ENCODE measurements at regions not wholly inside any gene's neighbourhood (a gene's known extent, or its start where the extent isn't known, plus 50 kb on each side); places are given as distances from the start of the nearest gene placed in this dataset.

DNA sequence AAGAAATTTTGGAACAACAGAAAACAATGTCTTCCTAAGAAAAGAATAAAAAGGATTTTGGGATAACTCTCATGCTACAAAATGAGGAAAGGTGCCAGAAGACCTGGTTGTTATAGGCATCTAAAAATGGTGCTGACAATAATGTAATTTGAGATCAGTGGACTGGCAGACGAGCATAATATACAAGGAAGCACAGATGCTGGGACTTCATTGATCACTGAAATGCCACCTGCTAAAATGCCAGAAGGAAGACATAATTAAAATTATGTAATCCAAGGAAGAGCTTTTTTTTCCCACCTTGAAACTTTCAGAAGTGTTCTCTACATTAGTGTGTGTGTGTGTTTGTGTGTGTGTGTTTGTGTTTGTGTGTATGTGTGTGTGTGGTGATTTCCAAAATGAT is 535.9 kb downstream of the XIRP2 start:
- no peak overlapping the region for H3K27ac ChIP-seq (ENCODE audit: low read depth, low read length)
- no peak overlapping the region for H3K9ac ChIP-seq (replicated peaks in 1 of 4; ENCODE audit: extremely low read depth in 1 of 4, low read depth in 3 of 4, low read length in 3 of 4)
- no peaks in the 10 kb centered on the region for H3K27me3 ChIP-seq (replicated peaks in 1 of 4; ENCODE audit: control insufficient read depth in 3 of 4, extremely low read depth in 1 of 4, insufficient read depth in 3 of 4, low read length in 3 of 4)
- no peak overlapping the region for H4K91ac ChIP-seq (replicated peaks; ENCODE audit: insufficient read length, low read length)
- peaks cover 1 to 9% (median 4%) of the 10 kb centered on the region in 4 experiments; a peak in 3 of 7 replicates for H3K4me1 ChIP-seq (replicated peaks in 1 of 4; ENCODE audit: control insufficient read depth in 3 of 4, insufficient read depth in 4 of 4, low read length in 3 of 4)
- H4K20me1 ChIP-seq (replicated peaks in 1 of 2; ENCODE audit: control insufficient read depth in 1 of 2, insufficient read depth in 2 of 2, low read length in 2 of 2), result no peaks in the 10 kb centered on the region
- no peaks in the 10 kb centered on the region for H3K23me2 ChIP-seq (ENCODE audit: low read depth, low read length)
- no peak overlapping the region for H4K8ac ChIP-seq (ENCODE audit: extremely low read depth, insufficient read depth, low read length)
- no peak overlapping the region for H2AFZ ChIP-seq (ENCODE audit: low read length)
- no peak overlapping the region for H3K56ac ChIP-seq (replicated peaks; ENCODE audit: insufficient read length, low read depth, low read length)
- no peak overlapping the region for H3K4me3 ChIP-seq (ENCODE audit: extremely low read depth in 1 of 4, insufficient read depth in 2 of 4, low read depth in 3 of 4, low read length in 4 of 4)
- no peak overlapping the region for H3K23ac ChIP-seq (ENCODE audit: insufficient read length)
- H2BK5ac ChIP-seq (ENCODE audit: low read depth, low read length), result no peak overlapping the region
- H2BK120ac ChIP-seq (replicated peaks; ENCODE audit: low read depth, low read length), result no peak overlapping the region
- H3K4me2 ChIP-seq (ENCODE audit: insufficient read depth in 1 of 2, low read depth in 2 of 2, low read length in 2 of 2), result no peak overlapping the region
- H2BK12ac ChIP-seq (ENCODE audit: low read depth, low read length), result no peak overlapping the region
- H3K79me1 ChIP-seq (ENCODE audit: low read depth, low read length), result no peaks in the 10 kb centered on the region; the same call in 1 of the 2 replicates
- no peak overlapping the region for H4K5ac ChIP-seq (ENCODE audit: insufficient read length, low read depth, low read length)
- no peak overlapping the region for H2AK5ac ChIP-seq (ENCODE audit: low read depth, low read length)
- H3K18ac ChIP-seq (ENCODE audit: extremely low read depth, low read length), result no peak overlapping the region
- 90% methylated on average over 1 of the region's 1 CpG; no CpG with 5 or more reads in 1 of the 2 experiments for WGBS, 2 experiments (ENCODE audit: extremely low coverage in 1 of 2, insufficient coverage in 1 of 2, insufficient read length in 1 of 2, insufficient replicate concordance in 2 of 2, low coverage in 1 of 2, low lambda C conversion rate in 2 of 2, missing lambda C conversion rate in 1 of 2)
- CTCF ChIA-PET (ENCODE audit: partially characterized antibody), result interaction anchor here (1.0 kb wide), 1 partner anchor 23 kb away, joined by 3 read pairs; no protein-coding TSS in a partner anchor
- H2BK15ac ChIP-seq (ENCODE audit: low read length), result no peak overlapping the region
- H3K4ac ChIP-seq (replicated peaks; ENCODE audit: insufficient read length, low read depth, low read length), result no peak overlapping the region
- DNase-seq (ENCODE audit: low read depth in 1 of 2, low spot score in 2 of 2), result no peak
- H3K79me2 ChIP-seq (ENCODE audit: control insufficient read depth in 1 of 2, insufficient read depth in 2 of 2, low read length in 2 of 2), result peaks cover 0 to 65% of the 10 kb centered on the region in 2 experiments; a peak in 2 of 4 replicates
- POLR2A ChIA-PET (ENCODE audit: partially characterized antibody), result no interaction called here
- no peaks in the 10 kb centered on the region for H3K36me3 ChIP-seq (ENCODE audit: control insufficient read depth in 2 of 4, insufficient read depth in 4 of 4, low read length in 3 of 4)
- no peak overlapping the region for H2BK20ac ChIP-seq (ENCODE audit: low read length)
- H3K9me3 ChIP-seq (ENCODE audit: insufficient read depth in 2 of 2, low read depth in 1 of 2, low read length in 1 of 2), result 0 out of 4 replicates have a peak, but pooled peaks cover 0 to 3% of the 10 kb centered on the region in 2 experiments
- no peak overlapping the region for H3K14ac ChIP-seq (ENCODE audit: insufficient read length)
- FAIRE-seq, result no peak
- TF ChIP-seq SRF (IDR thresholded peaks at IDR 0.05; ENCODE audit: low read depth, low read length) (no peak), SP2 (IDR thresholded peaks at IDR 0.05; ENCODE audit: low read length) (no peak), POLR2A (IDR thresholded peaks at IDR 0.05; ENCODE audit: control extremely low read depth in 1 of 2, low read depth in 2 of 2, low read length in 2 of 2) (no peak), SIN3A (conservative IDR thresholded peaks at IDR 0.05 in 1 of 2, IDR thresholded peaks at IDR 0.05 in 1 of 2; ENCODE audit: low read depth in 1 of 2, low read length in 2 of 2) (no peak), TAF7 (optimal IDR thresholded peaks at IDR 0.05; ENCODE audit: borderline replicate concordance, low read depth, low read length) (no peak), RXRA (IDR thresholded peaks at IDR 0.05; ENCODE audit: insufficient read depth, low read depth, low read length) (no peak), FOSL1 (IDR thresholded peaks at IDR 0.05; ENCODE audit: insufficient read depth, low read depth, low read length) (no peak), CBX5 (IDR thresholded peaks at IDR 0.05; ENCODE audit: low read depth, low read length) (no peak), NANOG (IDR thresholded peaks at IDR 0.05; ENCODE audit: insufficient read depth, low read depth, low read length, poor library complexity, severe bottlenecking) (no peak), KDM4A (IDR thresholded peaks at IDR 0.05; ENCODE audit: low read depth, low read length, severe bottlenecking) (no peak), TAF1 (IDR thresholded peaks at IDR 0.05; ENCODE audit: low read depth, low read length) (no peak), CHD1 (IDR thresholded peaks at IDR 0.05; ENCODE audit: low read depth, low read length) (no peak), SAP30 (IDR thresholded peaks at IDR 0.05; ENCODE audit: insufficient read depth, insufficient replicate concordance, low read length) (no peak)
- TF ChIP-seq, protein P1, sequence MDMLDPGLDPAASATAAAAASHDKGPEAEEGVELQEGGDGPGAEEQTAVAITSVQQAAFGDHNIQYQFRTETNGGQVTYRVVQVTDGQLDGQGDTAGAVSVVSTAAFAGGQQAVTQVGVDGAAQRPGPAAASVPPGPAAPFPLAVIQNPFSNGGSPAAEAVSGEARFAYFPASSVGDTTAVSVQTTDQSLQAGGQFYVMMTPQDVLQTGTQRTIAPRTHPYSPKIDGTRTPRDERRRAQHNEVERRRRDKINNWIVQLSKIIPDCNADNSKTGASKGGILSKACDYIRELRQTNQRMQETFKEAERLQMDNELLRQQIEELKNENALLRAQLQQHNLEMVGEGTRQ (IDR thresholded peaks at IDR 0.05; ENCODE audit: low read length), result no peak
